ENCODE measurements at regions not wholly inside any gene's neighbourhood (a gene's known extent, or its start where the extent isn't known, plus 50 kb on each side); places are given as distances from the start of the nearest gene placed in this dataset.

DNA sequence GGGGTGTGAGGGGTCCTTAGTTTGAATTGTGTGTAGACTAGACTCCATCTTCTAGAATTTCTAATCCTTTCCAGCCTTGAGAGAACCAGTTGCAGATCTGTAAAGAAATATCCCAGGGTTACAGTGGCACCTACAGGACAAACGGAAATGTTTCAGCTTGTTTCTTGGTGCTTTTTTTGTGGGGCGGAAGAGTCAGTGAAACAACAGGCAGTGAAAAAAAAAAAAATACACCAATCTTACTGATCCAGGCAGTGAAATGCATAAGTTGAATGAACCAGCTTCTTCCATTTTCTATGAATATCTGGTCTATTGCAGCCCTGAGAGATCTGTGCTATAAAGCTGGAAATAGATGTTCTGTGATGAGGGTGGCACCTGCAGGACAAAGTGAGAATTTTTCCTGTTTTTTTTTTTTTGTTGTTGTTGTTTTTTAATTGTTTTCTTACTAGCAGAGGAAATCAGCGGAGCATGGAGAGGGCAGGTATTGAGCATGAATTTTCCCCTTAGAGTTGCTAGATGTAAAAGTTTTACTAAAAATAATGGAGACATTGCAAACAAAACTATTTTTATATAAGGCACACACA is 81.9 kb upstream of the DYNC1I1 start:
- no peak overlapping the region for H3K27ac ChIP-seq (ENCODE audit: low read length)
- H3K4me2 ChIP-seq (ENCODE audit: low read length): peak overlapping the region; percentile 80
- H3K9ac ChIP-seq (ENCODE audit: low read length): no peak overlapping the region
- H3K9me3 ChIP-seq (ENCODE audit: insufficient read depth, low read length): no peaks in the 10 kb centered on the region
- peak overlapping the region; percentile 92 for H2AFZ ChIP-seq (ENCODE audit: low read depth, low read length)
- H3K79me2 ChIP-seq (ENCODE audit: low read length): no peaks in the 10 kb centered on the region
- TF ChIP-seq, protein P1, sequence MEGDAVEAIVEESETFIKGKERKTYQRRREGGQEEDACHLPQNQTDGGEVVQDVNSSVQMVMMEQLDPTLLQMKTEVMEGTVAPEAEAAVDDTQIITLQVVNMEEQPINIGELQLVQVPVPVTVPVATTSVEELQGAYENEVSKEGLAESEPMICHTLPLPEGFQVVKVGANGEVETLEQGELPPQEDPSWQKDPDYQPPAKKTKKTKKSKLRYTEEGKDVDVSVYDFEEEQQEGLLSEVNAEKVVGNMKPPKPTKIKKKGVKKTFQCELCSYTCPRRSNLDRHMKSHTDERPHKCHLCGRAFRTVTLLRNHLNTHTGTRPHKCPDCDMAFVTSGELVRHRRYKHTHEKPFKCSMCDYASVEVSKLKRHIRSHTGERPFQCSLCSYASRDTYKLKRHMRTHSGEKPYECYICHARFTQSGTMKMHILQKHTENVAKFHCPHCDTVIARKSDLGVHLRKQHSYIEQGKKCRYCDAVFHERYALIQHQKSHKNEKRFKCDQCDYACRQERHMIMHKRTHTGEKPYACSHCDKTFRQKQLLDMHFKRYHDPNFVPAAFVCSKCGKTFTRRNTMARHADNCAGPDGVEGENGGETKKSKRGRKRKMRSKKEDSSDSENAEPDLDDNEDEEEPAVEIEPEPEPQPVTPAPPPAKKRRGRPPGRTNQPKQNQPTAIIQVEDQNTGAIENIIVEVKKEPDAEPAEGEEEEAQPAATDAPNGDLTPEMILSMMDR (IDR thresholded peaks at IDR 0.05; ENCODE audit: low read depth, low read length): peak; percentile 75
- TF ChIP-seq EZH2phosphoT487 (IDR thresholded peaks at IDR 0.05; ENCODE audit: low read depth): no peak
- no peaks in the 10 kb centered on the region for H3K27me3 ChIP-seq (ENCODE audit: low read depth, low read length)
- no peaks in the 10 kb centered on the region for H4K20me1 ChIP-seq (ENCODE audit: insufficient read depth, low read length)
- H3K36me3 ChIP-seq (replicated peaks; ENCODE audit: low read depth, low read length): no peaks in the 10 kb centered on the region
- H3K4me1 ChIP-seq (ENCODE audit: low read length): peaks cover 11% of the 10 kb centered on the region; the same call in 1 of the 2 replicates
- H3K4me3 ChIP-seq (ENCODE audit: low read length): peak overlapping the region; percentile 52

DNA sequence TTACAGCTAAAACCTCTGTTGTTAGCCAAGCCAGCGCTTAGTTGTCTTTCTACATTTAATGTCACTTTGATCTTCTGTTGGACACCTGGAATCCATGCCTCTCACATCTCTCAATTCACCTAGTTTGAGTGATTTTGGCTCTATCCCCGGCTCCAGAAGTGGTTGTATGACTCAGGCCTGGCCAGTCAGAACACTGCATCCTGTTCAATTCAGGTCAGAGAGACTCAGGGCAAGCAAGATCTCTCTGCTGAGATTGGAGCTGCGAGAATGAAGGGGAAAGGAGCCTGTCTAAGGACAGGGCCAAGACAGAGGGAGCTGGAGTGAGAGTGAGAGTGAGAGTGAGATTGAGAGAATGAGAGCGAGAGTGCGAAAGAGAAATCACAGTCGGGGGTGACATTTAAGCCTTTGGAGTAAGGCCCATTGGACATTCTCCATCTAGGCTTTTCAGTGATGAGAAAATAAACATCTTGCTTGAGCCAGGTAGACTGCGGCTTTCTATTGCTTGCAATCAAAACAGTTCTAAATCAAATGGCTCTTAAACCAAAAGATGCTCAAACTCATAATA is 83.3 kb upstream of the DYNC1I1 start:
- Histone ChIP-seq H3K27ac (ENCODE audit: low read length) (no peak overlapping the region), H3K4me3 (ENCODE audit: low read length) (no peak overlapping the region), H2AFZ (ENCODE audit: low read depth, low read length) (peak overlapping the region; percentile 64; the same call in 1 of the 2 replicates), H3K36me3 (replicated peaks; ENCODE audit: low read depth, low read length) (no peaks in the 10 kb centered on the region), H3K9me3 (ENCODE audit: insufficient read depth, low read length) (no peaks in the 10 kb centered on the region), H4K20me1 (ENCODE audit: insufficient read depth, low read length) (no peaks in the 10 kb centered on the region), H3K79me2 (ENCODE audit: low read length) (no peaks in the 10 kb centered on the region), H3K4me2 (ENCODE audit: low read length) (peak overlapping the region; percentile 2; the same call in 1 of the 2 replicates), H3K27me3 (ENCODE audit: low read depth, low read length) (no peaks in the 10 kb centered on the region), H3K9ac (ENCODE audit: low read length) (no peak overlapping the region; the same call in 1 of the 2 replicates), H3K4me1 (ENCODE audit: low read length) (peaks cover 11% of the 10 kb centered on the region; the same call in 1 of the 2 replicates)
- TF ChIP-seq EZH2phosphoT487 (IDR thresholded peaks at IDR 0.05; ENCODE audit: low read depth): no peak
- TF ChIP-seq, protein P1 (IDR thresholded peaks at IDR 0.05; ENCODE audit: low read depth, low read length): no peak

DNA sequence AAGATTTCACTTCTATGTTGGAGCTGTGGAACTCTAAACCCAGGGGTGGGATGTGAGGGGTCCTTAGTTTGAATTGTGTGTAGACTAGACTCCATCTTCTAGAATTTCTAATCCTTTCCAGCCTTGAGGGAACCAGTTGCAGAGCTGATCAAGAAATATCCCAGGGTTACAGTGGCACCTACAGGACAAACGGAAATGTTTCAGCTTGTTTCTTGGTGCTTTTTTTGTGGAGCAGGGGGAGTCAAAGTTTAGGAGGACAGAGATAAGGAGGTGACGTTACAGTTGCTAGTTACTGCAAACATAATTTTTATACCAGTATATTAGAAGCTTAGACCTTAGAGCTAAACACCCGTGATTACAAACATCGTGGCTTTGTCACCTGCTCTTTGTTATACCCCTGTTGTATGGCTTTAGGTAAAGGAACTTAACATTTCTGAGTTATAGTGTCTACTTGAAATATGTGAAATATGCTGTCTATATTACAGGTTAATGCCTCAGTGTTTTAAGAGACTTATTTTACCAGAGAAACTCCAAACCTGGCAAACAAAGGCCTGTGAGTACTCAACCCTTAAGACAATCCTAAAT is 84.5 kb upstream of the DYNC1I1 start:
- H3K27ac ChIP-seq (ENCODE audit: low read length): no peak overlapping the region
- no peak overlapping the region for H2AFZ ChIP-seq (ENCODE audit: low read depth, low read length)
- H3K4me3 ChIP-seq (ENCODE audit: low read length): no peak overlapping the region
- H3K27me3 ChIP-seq (ENCODE audit: low read depth, low read length): no peaks in the 10 kb centered on the region
- no peak overlapping the region for H3K4me2 ChIP-seq (ENCODE audit: low read length)
- no peaks in the 10 kb centered on the region for H4K20me1 ChIP-seq (ENCODE audit: insufficient read depth, low read length)
- H3K9ac ChIP-seq (ENCODE audit: low read length): no peak overlapping the region
- no peaks in the 10 kb centered on the region for H3K9me3 ChIP-seq (ENCODE audit: insufficient read depth, low read length)
- no peaks in the 10 kb centered on the region for H3K36me3 ChIP-seq (replicated peaks; ENCODE audit: low read depth, low read length)
- TF ChIP-seq, protein P1 (IDR thresholded peaks at IDR 0.05; ENCODE audit: low read depth, low read length): peak; percentile 46
- no peak for TF ChIP-seq EZH2phosphoT487 (IDR thresholded peaks at IDR 0.05; ENCODE audit: low read depth)
- H3K79me2 ChIP-seq (ENCODE audit: low read length): no peaks in the 10 kb centered on the region
- H3K4me1 ChIP-seq (ENCODE audit: low read length): peaks cover 11% of the 10 kb centered on the region; the same call in 1 of the 2 replicates

DNA sequence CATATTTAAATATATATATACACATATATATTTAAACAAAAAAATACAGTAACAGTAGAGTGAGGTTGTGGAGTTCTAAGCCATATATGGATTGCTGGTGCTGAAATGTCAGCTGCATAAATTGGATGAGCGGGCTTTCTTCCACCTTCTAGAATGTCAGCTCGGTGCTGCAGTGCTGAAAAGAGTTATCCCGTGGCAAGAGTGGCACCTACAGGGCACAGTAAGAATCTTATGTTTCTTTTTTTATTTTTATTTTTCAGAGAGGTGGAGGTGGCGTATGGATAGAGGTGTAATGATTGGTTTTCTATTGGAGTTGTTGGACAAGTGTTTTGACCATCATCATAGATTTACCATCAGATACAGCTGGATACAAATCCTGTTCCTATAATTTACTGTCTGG is 86.2 kb upstream of the DYNC1I1 start:
- H3K4me3 ChIP-seq (ENCODE audit: low read length): no peak overlapping the region
- H4K20me1 ChIP-seq (ENCODE audit: insufficient read depth, low read length): no peaks in the 10 kb centered on the region
- H3K9ac ChIP-seq (ENCODE audit: low read length): no peak overlapping the region
- peaks cover 11% of the 10 kb centered on the region; the same call in 1 of the 2 replicates for H3K4me1 ChIP-seq (ENCODE audit: low read length)
- H3K27me3 ChIP-seq (ENCODE audit: low read depth, low read length): no peaks in the 10 kb centered on the region
- no peaks in the 10 kb centered on the region for H3K9me3 ChIP-seq (ENCODE audit: insufficient read depth, low read length)
- no peak overlapping the region for H2AFZ ChIP-seq (ENCODE audit: low read depth, low read length)
- TF ChIP-seq EZH2phosphoT487 (IDR thresholded peaks at IDR 0.05; ENCODE audit: low read depth): no peak
- TF ChIP-seq, protein P1 (IDR thresholded peaks at IDR 0.05; ENCODE audit: low read depth, low read length): peak; percentile 57
- H3K79me2 ChIP-seq (ENCODE audit: low read length): no peaks in the 10 kb centered on the region
- no peaks in the 10 kb centered on the region for H3K36me3 ChIP-seq (replicated peaks; ENCODE audit: low read depth, low read length)
- H3K4me2 ChIP-seq (ENCODE audit: low read length): no peak overlapping the region
- no peak overlapping the region for H3K27ac ChIP-seq (ENCODE audit: low read length)
